ENCODE measurements at regions not wholly inside any gene's neighbourhood (a gene's known extent, or its start where the extent isn't known, plus 50 kb on each side); places are given as distances from the start of the nearest gene placed in this dataset.
"Not testable (repeated sequence)": the region's sequence is repeated elsewhere in the genome, so short reads cannot be mapped to it uniquely, and the experiment has no call there.

GRCh38 chrX:42833550-42833940 lies 55.6 kb upstream of the PPP1R2C start:
- TF ChIP-seq EZH2 (IDR thresholded peaks at IDR 0.05; ENCODE audit: borderline replicate concordance, insufficient read depth, low read depth, low read length, poor library complexity, severe bottlenecking); CTCF (IDR thresholded peaks at IDR 0.05): not testable (repeated sequence)

All from B cell (primary cell).